ENCODE measurements at regions not wholly inside any gene's neighbourhood (a gene's known extent, or its start where the extent isn't known, plus 50 kb on each side); places are given as distances from the start of the nearest gene placed in this dataset.
"Not testable (repeated sequence)": the region's sequence is repeated elsewhere in the genome, so short reads cannot be mapped to it uniquely, and the experiment has no call there.

DNA sequence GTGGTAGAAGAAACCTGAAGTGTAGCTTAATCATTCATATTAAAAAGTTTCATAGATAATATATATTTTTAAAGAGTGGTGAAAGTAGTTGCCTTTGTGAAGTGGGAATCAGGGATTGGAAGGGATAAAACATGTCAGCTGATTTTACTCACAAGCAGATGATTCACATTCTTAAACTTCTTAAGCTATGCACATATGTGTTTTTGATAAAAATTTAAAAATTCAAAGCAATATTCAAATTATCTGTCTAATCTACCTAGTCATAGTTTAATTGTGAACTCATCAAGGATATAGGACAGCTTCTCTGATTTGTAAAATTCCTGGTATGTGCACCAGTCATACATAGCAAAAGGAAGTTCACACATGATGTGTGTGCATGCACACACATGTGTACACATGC, 520.6 kb upstream of the PITX2 start:
- intact Hi-C loops (cut with DNase I), result no loop called here
- no peaks in the 10 kb centered on the region for H3K4me1 ChIP-seq
- DNase-seq (no peak), ATAC-seq (no peak)
- no peaks in the 10 kb centered on the region for H3K9me3 ChIP-seq
- H3K4me3 ChIP-seq, result no peak overlapping the region
- H3K36me3 ChIP-seq (replicated peaks in 1 of 2; ENCODE audit: insufficient read depth in 1 of 2, low read depth in 2 of 2), result no peaks in the 10 kb centered on the region
- no peak overlapping the region for H3K27ac ChIP-seq
- no peaks in the 10 kb centered on the region for H3K27me3 ChIP-seq
- TF ChIP-seq, protein P1, sequence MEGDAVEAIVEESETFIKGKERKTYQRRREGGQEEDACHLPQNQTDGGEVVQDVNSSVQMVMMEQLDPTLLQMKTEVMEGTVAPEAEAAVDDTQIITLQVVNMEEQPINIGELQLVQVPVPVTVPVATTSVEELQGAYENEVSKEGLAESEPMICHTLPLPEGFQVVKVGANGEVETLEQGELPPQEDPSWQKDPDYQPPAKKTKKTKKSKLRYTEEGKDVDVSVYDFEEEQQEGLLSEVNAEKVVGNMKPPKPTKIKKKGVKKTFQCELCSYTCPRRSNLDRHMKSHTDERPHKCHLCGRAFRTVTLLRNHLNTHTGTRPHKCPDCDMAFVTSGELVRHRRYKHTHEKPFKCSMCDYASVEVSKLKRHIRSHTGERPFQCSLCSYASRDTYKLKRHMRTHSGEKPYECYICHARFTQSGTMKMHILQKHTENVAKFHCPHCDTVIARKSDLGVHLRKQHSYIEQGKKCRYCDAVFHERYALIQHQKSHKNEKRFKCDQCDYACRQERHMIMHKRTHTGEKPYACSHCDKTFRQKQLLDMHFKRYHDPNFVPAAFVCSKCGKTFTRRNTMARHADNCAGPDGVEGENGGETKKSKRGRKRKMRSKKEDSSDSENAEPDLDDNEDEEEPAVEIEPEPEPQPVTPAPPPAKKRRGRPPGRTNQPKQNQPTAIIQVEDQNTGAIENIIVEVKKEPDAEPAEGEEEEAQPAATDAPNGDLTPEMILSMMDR (IDR thresholded peaks at IDR 0.05), result no peak
- TF ChIP-seq POLR2A (IDR thresholded peaks at IDR 0.05), result no peak

DNA sequence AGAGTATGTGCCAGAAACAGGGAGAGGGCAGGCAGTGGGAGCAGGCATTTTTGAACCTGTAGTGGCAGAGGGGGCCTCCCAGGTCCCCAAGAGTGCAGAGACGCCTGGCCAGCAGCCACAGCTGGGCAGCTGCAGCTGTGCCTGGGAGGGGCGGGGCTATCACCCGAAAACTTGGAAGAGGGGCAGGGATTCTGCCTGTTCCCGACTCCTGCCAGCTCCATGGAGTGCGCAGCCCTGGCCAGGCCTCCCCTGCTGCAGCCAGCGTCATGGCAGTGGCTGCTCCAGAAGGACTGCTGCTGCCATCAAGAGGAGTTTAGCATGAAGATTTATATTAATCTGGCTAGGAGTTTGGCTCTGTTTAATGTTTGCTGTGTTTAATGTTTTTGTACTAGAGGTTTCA, 532.1 kb upstream of the PITX2 start:
- no peak overlapping the region for H3K4me3 ChIP-seq
- 56 to 74% methylated on average over 3 to 6 of the region's 6 CpGs for WGBS, 2 donors
- no peak for ATAC-seq

DNA sequence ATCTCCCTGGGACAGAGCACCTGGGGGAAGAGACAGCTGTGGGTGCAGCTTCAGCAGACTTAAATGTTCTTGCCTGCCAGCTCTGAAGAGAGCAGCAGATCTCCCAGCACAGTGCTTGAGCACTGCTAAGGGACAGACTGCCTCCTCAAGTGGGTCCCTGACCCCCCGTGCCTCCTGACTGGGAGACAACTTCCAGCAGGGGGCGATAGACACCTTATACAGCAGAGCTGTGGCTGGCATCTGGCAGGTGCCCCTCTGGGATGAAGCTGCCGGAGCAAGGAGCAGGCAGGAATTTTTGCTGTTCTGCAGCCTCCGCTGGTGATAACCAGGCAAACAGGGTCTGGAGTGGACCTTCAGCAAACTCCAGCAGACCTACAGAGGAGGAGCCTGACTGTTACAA, 541.7 kb upstream of the PITX2 start:
- whole genome bisulfite sequencing, 2 donors, result 43 to 50% methylated on average over 3 to 4 of the region's 4 CpGs
- H3K27ac ChIP-seq; ATAC-seq; H3K36me3 ChIP-seq (replicated peaks in 1 of 2; ENCODE audit: insufficient read depth in 1 of 2, low read depth in 2 of 2); DNase-seq; intact Hi-C loops (cut with DNase I); H3K27me3 ChIP-seq; H3K4me1 ChIP-seq; H3K4me3 ChIP-seq: not testable (repeated sequence)
- H3K9me3 ChIP-seq, result peaks cover 0 to 11% (median 0%) of the 10 kb centered on the region in 3 donors

More for the DNA sequence above, 532.1 kb upstream of the PITX2 start:
- DNase-seq, result no peak
- intact Hi-C loops (cut with DNase I), result no loop called here
- Histone ChIP-seq H3K9me3 (no peaks in the 10 kb centered on the region), H3K4me1 (no peaks in the 10 kb centered on the region), H3K27me3 (no peaks in the 10 kb centered on the region), H3K36me3 (replicated peaks in 1 of 2; ENCODE audit: insufficient read depth in 1 of 2, low read depth in 2 of 2) (no peaks in the 10 kb centered on the region), H3K27ac (no peak overlapping the region)
- TF ChIP-seq, protein P1 (IDR thresholded peaks at IDR 0.05), result no peak
- TF ChIP-seq POLR2A (IDR thresholded peaks at IDR 0.05), result no peak

DNA sequence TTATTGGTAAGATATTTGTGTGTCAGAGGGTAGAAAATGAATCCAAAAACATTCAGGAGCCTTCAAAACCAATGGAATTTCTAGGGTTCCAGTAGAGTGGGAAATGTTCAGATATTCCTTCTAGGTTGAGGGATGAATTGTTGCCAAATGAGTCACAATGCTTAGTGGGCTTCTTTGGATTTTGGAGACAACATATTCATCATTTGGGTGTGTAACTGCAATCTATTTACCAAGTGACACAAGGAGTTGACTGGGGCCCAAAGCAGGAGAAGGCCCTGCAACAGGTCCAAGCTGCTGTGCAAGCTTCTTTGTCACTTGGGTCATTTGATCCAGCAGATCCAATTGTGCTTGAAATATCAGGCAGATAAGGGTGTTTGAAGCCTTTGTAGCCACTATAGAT, 551.5 kb upstream of the PITX2 start:
- TF ChIP-seq POLR2A (IDR thresholded peaks at IDR 0.05), result no peak
- TF ChIP-seq, protein P1 (IDR thresholded peaks at IDR 0.05), result no peak
- no peaks in the 10 kb centered on the region for H3K9me3 ChIP-seq
- DNase-seq (no peak), ATAC-seq (no peak)
- H3K4me3 ChIP-seq, result no peak overlapping the region
- intact Hi-C loops (cut with DNase I), result no loop called here
- H3K4me1 ChIP-seq, result no peaks in the 10 kb centered on the region
- no peaks in the 10 kb centered on the region for H3K27me3 ChIP-seq
- no peak overlapping the region for H3K27ac ChIP-seq
- no peaks in the 10 kb centered on the region for H3K36me3 ChIP-seq (replicated peaks in 1 of 2; ENCODE audit: insufficient read depth in 1 of 2, low read depth in 2 of 2)

DNA sequence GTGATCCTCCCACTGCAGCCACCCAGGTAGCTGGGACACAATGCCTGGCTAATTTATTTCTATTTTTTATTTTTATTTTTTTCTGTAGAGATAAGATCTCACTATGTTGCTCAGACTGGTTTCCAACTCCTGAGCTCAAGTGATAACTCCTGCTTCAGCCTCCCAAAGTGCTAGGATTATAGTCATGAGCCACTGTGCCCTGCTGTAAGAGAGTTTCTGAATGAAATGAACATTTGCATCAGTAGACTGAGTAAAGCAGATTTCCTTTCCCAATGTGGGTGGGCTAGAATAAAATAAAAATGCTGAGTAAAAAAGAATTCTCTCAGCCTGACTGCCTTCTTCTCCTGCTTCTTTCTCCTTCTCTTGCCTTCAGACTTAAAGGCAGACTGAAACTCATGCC, 555.4 kb upstream of the PITX2 start:
- intact Hi-C loops (cut with DNase I), result no loop called here
- no peaks in the 10 kb centered on the region for H3K36me3 ChIP-seq (replicated peaks in 1 of 2; ENCODE audit: insufficient read depth in 1 of 2, low read depth in 2 of 2)
- no peaks in the 10 kb centered on the region for H3K27me3 ChIP-seq
- no peak overlapping the region for H3K4me3 ChIP-seq
- TF ChIP-seq, protein P1 (IDR thresholded peaks at IDR 0.05), result no peak
- no peaks in the 10 kb centered on the region for H3K9me3 ChIP-seq
- no peak for DNase-seq
- ATAC-seq, result no peak
- H3K4me1 ChIP-seq, result no peaks in the 10 kb centered on the region
- H3K27ac ChIP-seq, result no peak overlapping the region
